ENCODE measurements at regions not wholly inside any gene's neighbourhood (a gene's known extent, or its start where the extent isn't known, plus 50 kb on each side); places are given as distances from the start of the nearest gene placed in this dataset.
"Not testable (repeated sequence)": the region's sequence is repeated elsewhere in the genome, so short reads cannot be mapped to it uniquely, and the experiment has no call there.

DNA sequence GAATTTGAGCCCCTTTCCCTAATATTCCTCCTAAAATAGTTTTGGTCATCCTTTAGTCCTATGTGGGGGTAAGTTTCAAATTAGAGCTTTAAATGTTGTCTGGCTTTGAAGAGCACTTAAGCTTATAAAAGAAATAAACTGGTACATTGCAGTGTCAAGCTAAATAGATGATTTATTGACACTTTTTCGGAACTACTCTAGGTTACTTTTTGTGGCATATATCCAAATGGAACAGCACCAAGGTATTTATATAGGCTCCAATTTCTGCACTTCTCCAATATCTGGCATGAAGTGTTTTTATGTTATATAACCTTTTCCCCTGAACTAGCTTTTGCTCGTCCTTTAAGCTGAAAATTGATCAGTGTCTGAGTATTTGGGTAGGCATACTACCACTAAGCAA lies 402.5 kb downstream of the NFIB start:
- H3K4me1 ChIP-seq (ENCODE audit: control insufficient read depth, insufficient read depth, low read depth, low read length): no peaks in the 10 kb centered on the region
- H2BK15ac ChIP-seq (ENCODE audit: low read depth, poor library complexity, severe bottlenecking): no peak overlapping the region
- peaks cover 0 to 4% of the 10 kb centered on the region in 2 experiments for H3K27me3 ChIP-seq (ENCODE audit: control insufficient read depth in 1 of 2, insufficient read depth in 1 of 2, low read length in 2 of 2)
- no peaks in the 10 kb centered on the region for H3K79me1 ChIP-seq (replicated peaks; ENCODE audit: low read length, poor library complexity, severe bottlenecking)
- no peak overlapping the region for H2AK5ac ChIP-seq (ENCODE audit: low read length, severe bottlenecking)
- H3K4me2 ChIP-seq (ENCODE audit: low read length, poor library complexity, severe bottlenecking): no peak overlapping the region
- no peak overlapping the region for H2BK120ac ChIP-seq (ENCODE audit: low read depth, low read length)
- H4K91ac ChIP-seq (ENCODE audit: low read length): no peak overlapping the region
- no peak overlapping the region for H2BK12ac ChIP-seq (ENCODE audit: low read length in 2 of 2)
- whole genome bisulfite sequencing: no CpG with 5 or more reads among the region's 2 CpGs
- H3K4me3 ChIP-seq (ENCODE audit: insufficient read depth in 1 of 2, low read depth in 1 of 2, low read length in 2 of 2): no peak overlapping the region
- H3K4ac ChIP-seq (ENCODE audit: low read depth in 1 of 2, low read length in 2 of 2): no peak overlapping the region
- H2BK5ac ChIP-seq (ENCODE audit: low read depth, low read length, poor library complexity, severe bottlenecking): no peak overlapping the region
- H4K8ac ChIP-seq (ENCODE audit: low read length): no peak overlapping the region
- no peak overlapping the region for H2AFZ ChIP-seq (ENCODE audit: low read depth, low read length)
- H3K9me3 ChIP-seq (ENCODE audit: control insufficient read depth, low read length): no peaks in the 10 kb centered on the region
- DNase-seq: no peak
- H3K23ac ChIP-seq (ENCODE audit: low read length in 2 of 2): no peak overlapping the region
- no peak overlapping the region for H3K18ac ChIP-seq (ENCODE audit: low read depth in 1 of 2, low read length in 2 of 2)
- no peak overlapping the region for H3K14ac ChIP-seq (ENCODE audit: low read length in 2 of 2)
- H3K36me3 ChIP-seq (ENCODE audit: control insufficient read depth in 1 of 2, insufficient read depth in 2 of 2, low read depth in 1 of 2, low read length in 2 of 2): no peaks in the 10 kb centered on the region
- H3K27ac ChIP-seq (ENCODE audit: low read length, poor library complexity, severe bottlenecking): no peak overlapping the region
- no peak overlapping the region for H3K9ac ChIP-seq (ENCODE audit: low read length)

DNA sequence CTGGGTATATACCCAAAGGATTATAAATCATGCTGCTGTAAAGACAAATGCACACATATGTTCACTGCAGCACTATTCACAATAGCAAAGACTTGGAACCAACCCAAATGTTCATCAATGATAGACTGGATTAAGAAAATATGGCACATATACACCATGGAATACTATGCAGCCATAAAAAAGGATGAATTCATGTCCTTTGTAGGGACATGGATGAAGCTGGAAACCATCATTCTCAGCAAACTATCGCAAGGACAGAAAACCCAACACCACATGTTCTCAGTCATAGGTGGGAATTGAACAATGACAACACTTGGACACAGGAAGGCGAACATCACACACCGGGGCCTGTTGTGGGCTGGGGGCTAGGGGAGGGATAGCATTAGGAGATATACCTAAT lies 406.1 kb downstream of the NFIB start:
- not testable (repeated sequence) for H3K4me2 ChIP-seq (ENCODE audit: low read length, poor library complexity, severe bottlenecking); H3K9me3 ChIP-seq (ENCODE audit: control insufficient read depth, low read length); H3K14ac ChIP-seq (ENCODE audit: low read length in 2 of 2); DNase-seq; H4K91ac ChIP-seq (ENCODE audit: low read length); H3K4me3 ChIP-seq (ENCODE audit: insufficient read depth in 1 of 2, low read depth in 1 of 2, low read length in 2 of 2); H3K79me1 ChIP-seq (replicated peaks; ENCODE audit: low read length, poor library complexity, severe bottlenecking); H2BK120ac ChIP-seq (ENCODE audit: low read depth, low read length); H2AK5ac ChIP-seq (ENCODE audit: low read length, severe bottlenecking); H2BK12ac ChIP-seq (ENCODE audit: low read length in 2 of 2); H4K8ac ChIP-seq (ENCODE audit: low read length); H2BK15ac ChIP-seq (ENCODE audit: low read depth, poor library complexity, severe bottlenecking); H3K36me3 ChIP-seq (ENCODE audit: control insufficient read depth in 1 of 2, insufficient read depth in 2 of 2, low read depth in 1 of 2, low read length in 2 of 2); H2BK5ac ChIP-seq (ENCODE audit: low read depth, low read length, poor library complexity, severe bottlenecking); H3K4me1 ChIP-seq (ENCODE audit: control insufficient read depth, insufficient read depth, low read depth, low read length); H3K4ac ChIP-seq (ENCODE audit: low read depth in 1 of 2, low read length in 2 of 2); H3K27me3 ChIP-seq (ENCODE audit: control insufficient read depth in 1 of 2, insufficient read depth in 1 of 2, low read length in 2 of 2); H3K23ac ChIP-seq (ENCODE audit: low read length in 2 of 2); H3K18ac ChIP-seq (ENCODE audit: low read depth in 1 of 2, low read length in 2 of 2); H3K9ac ChIP-seq (ENCODE audit: low read length); H2AFZ ChIP-seq (ENCODE audit: low read depth, low read length); H3K27ac ChIP-seq (ENCODE audit: low read length, poor library complexity, severe bottlenecking)
- no CpG with 5 or more reads among the region's 3 CpGs for WGBS

DNA sequence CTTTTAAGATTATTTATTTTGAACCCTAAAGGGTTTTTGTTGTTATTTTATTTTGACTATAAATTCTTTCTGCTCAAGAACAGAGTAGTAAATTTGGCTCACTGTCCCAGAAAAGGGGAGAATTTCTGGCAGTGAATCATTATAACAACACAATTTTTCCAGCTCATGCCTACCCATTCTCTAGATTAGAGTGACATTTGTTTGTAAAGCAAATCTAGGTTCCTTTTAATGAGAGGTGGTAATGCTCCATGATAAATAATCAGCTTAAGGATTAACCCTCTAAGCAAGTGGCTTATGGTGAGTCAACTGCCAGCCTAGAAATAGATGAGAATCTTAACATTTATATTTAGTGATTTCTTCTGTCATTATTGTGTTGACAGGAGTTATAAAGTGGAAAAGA lies 409.2 kb downstream of the NFIB start:
- no peak overlapping the region for H3K14ac ChIP-seq (ENCODE audit: low read length in 2 of 2)
- no peak overlapping the region for H3K18ac ChIP-seq (ENCODE audit: low read depth in 1 of 2, low read length in 2 of 2)
- H3K27me3 ChIP-seq (ENCODE audit: control insufficient read depth in 1 of 2, insufficient read depth in 1 of 2, low read length in 2 of 2): no peaks in the 10 kb centered on the region
- no peak overlapping the region for H3K9ac ChIP-seq (ENCODE audit: low read length)
- H2BK5ac ChIP-seq (ENCODE audit: low read depth, low read length, poor library complexity, severe bottlenecking): no peak overlapping the region
- no peak overlapping the region for H4K8ac ChIP-seq (ENCODE audit: low read length)
- DNase-seq: no peak
- H3K36me3 ChIP-seq (ENCODE audit: control insufficient read depth in 1 of 2, insufficient read depth in 2 of 2, low read depth in 1 of 2, low read length in 2 of 2): no peaks in the 10 kb centered on the region
- no peaks in the 10 kb centered on the region for H3K9me3 ChIP-seq (ENCODE audit: control insufficient read depth, low read length)
- H2BK15ac ChIP-seq (ENCODE audit: low read depth, poor library complexity, severe bottlenecking): no peak overlapping the region
- H2AFZ ChIP-seq (ENCODE audit: low read depth, low read length): no peak overlapping the region
- no peak overlapping the region for H3K4me2 ChIP-seq (ENCODE audit: low read length, poor library complexity, severe bottlenecking)
- H3K4ac ChIP-seq (ENCODE audit: low read depth in 1 of 2, low read length in 2 of 2): no peak overlapping the region
- H4K91ac ChIP-seq (ENCODE audit: low read length): no peak overlapping the region
- H3K4me1 ChIP-seq (ENCODE audit: control insufficient read depth, insufficient read depth, low read depth, low read length): no peaks in the 10 kb centered on the region
- H3K27ac ChIP-seq (ENCODE audit: low read length, poor library complexity, severe bottlenecking): no peak overlapping the region
- H3K4me3 ChIP-seq (ENCODE audit: insufficient read depth in 1 of 2, low read depth in 1 of 2, low read length in 2 of 2): no peak overlapping the region
- no peaks in the 10 kb centered on the region for H3K79me1 ChIP-seq (replicated peaks; ENCODE audit: low read length, poor library complexity, severe bottlenecking)
- H2AK5ac ChIP-seq (ENCODE audit: low read length, severe bottlenecking): no peak overlapping the region
- no peak overlapping the region for H2BK12ac ChIP-seq (ENCODE audit: low read length in 2 of 2)
- no peak overlapping the region for H3K23ac ChIP-seq (ENCODE audit: low read length in 2 of 2)
- no peak overlapping the region for H2BK120ac ChIP-seq (ENCODE audit: low read depth, low read length)

DNA sequence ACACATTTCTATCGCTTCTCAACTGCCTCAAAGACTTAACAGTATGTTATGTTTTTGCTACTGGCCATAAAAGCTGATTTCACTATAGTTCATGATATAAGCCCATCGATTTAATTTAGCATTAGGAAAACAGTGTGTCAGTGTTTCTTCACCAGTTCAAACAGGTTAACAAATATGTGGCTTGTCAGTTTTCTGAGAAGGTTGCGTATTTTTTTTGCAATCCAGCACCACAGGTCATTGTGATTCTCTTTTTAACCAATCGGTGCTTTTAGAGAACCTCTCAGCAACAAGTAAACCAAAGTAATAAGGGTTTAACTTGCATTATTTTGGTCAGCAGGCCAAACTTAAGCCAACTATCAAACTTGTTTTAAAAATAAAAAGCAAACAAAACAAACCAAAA lies 409.6 kb downstream of the NFIB start:
- H3K18ac ChIP-seq (ENCODE audit: low read depth in 1 of 2, low read length in 2 of 2): no peak overlapping the region
- H2AK5ac ChIP-seq (ENCODE audit: low read length, severe bottlenecking): no peak overlapping the region
- no peak overlapping the region for H2BK12ac ChIP-seq (ENCODE audit: low read length in 2 of 2)
- no peak overlapping the region for H3K9ac ChIP-seq (ENCODE audit: low read length)
- no peak overlapping the region for H3K4me3 ChIP-seq (ENCODE audit: insufficient read depth in 1 of 2, low read depth in 1 of 2, low read length in 2 of 2)
- H2BK120ac ChIP-seq (ENCODE audit: low read depth, low read length): no peak overlapping the region
- H3K23ac ChIP-seq (ENCODE audit: low read length in 2 of 2): no peak overlapping the region
- no peak overlapping the region for H3K14ac ChIP-seq (ENCODE audit: low read length in 2 of 2)
- 91% methylated on average over 3 of the region's 4 CpGs for WGBS
- H3K4me1 ChIP-seq (ENCODE audit: control insufficient read depth, insufficient read depth, low read depth, low read length): no peaks in the 10 kb centered on the region
- H3K27ac ChIP-seq (ENCODE audit: low read length, poor library complexity, severe bottlenecking): no peak overlapping the region
- no peak overlapping the region for H4K8ac ChIP-seq (ENCODE audit: low read length)
- no peaks in the 10 kb centered on the region for H3K79me1 ChIP-seq (replicated peaks; ENCODE audit: low read length, poor library complexity, severe bottlenecking)
- H2BK5ac ChIP-seq (ENCODE audit: low read depth, low read length, poor library complexity, severe bottlenecking): no peak overlapping the region
- no peaks in the 10 kb centered on the region for H3K36me3 ChIP-seq (ENCODE audit: control insufficient read depth in 1 of 2, insufficient read depth in 2 of 2, low read depth in 1 of 2, low read length in 2 of 2)
- no peak overlapping the region for H2BK15ac ChIP-seq (ENCODE audit: low read depth, poor library complexity, severe bottlenecking)
- no peak overlapping the region for H2AFZ ChIP-seq (ENCODE audit: low read depth, low read length)
- no peak for DNase-seq
- no peak overlapping the region for H3K4me2 ChIP-seq (ENCODE audit: low read length, poor library complexity, severe bottlenecking)
- no peak overlapping the region for H3K4ac ChIP-seq (ENCODE audit: low read depth in 1 of 2, low read length in 2 of 2)
- H4K91ac ChIP-seq (ENCODE audit: low read length): no peak overlapping the region
- no peaks in the 10 kb centered on the region for H3K9me3 ChIP-seq (ENCODE audit: control insufficient read depth, low read length)
- H3K27me3 ChIP-seq (ENCODE audit: control insufficient read depth in 1 of 2, insufficient read depth in 1 of 2, low read length in 2 of 2): no peaks in the 10 kb centered on the region
